ENCODE measurements at regions not wholly inside any gene's neighbourhood (a gene's known extent, or its start where the extent isn't known, plus 50 kb on each side); places are given as distances from the start of the nearest gene placed in this dataset.
"Not testable (repeated sequence)": the region's sequence is repeated elsewhere in the genome, so short reads cannot be mapped to it uniquely, and the experiment has no call there.

DNA sequence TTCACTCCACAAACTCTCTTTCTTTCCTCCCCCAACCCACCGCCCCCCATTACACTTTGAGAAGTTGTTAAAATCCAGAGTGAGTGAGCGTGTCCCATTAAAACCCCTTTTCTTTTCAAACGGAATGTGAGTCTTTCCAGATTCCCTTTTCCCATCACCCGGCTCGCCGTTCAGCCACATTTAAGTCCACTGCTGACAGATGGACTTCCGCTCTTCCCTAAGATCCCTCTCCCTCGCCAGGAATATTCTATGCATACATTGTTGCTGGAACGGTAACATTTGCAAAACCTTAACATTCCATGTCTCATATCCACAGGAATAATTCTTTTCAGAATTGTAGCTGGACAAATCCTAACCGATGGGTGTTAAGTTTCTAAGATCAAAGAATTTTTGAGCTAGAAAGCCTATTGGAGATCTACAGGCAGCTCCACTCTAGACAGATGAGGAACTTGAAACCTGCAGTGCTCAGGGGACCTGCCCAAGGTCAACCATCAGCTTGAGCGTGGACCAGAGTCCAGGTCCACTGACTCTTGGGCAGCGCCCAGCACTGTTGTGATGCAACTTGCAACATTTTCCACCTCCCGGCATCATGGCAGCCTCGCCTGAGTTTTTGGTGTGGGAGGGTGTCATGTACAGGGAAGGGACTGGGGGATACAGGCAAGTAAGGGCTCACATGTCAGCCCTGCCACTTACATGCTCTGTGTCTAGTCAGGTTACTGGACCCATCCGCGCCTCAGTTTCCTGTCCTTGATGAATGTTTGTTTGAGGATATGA, 500.1 kb downstream of the CCDC171 start:
- no peaks in the 10 kb centered on the region for H3K36me3 ChIP-seq (ENCODE audit: control insufficient read depth in 3 of 3, insufficient read depth in 3 of 3, low read length in 3 of 3)

DNA sequence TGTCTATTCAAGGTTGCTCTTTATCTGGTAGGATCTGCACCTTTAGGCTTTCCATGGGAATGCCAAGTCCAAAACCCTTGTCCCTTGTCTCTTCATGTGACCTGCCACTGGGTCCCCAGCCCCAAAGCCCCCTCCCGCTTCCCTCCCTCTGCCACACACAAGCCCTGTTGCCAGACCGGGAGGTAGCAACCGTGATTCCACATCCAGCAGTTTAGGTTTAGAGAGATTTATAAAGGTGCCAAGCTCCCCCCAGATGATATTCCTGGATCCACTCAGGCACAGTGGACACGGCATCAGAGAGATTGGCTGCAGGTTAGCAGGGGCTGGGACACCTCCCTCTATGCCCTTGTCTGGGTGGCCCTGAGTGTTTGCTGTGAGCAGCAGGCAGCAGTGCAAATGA, 504.7 kb downstream of the CCDC171 start:
- H3K4me3 ChIP-seq (ENCODE audit: low read length in 3 of 3): no peak overlapping the region
- H3K27me3 ChIP-seq (ENCODE audit: control insufficient read depth in 3 of 3, insufficient read depth in 3 of 3, low read length in 3 of 3): no peaks in the 10 kb centered on the region
- H3K9ac ChIP-seq (ENCODE audit: low read depth in 1 of 3, low read length in 3 of 3): no peak overlapping the region
- no peaks in the 10 kb centered on the region for H3K9me3 ChIP-seq (ENCODE audit: control insufficient read depth in 3 of 3, low read length in 3 of 3)
- no peaks in the 10 kb centered on the region for H3K4me1 ChIP-seq (ENCODE audit: control insufficient read depth in 3 of 3, insufficient read depth in 3 of 3, low read length in 3 of 3)
- H3K27ac ChIP-seq (ENCODE audit: low read depth, low read length): no peak overlapping the region
- H3K36me3 ChIP-seq (ENCODE audit: control insufficient read depth in 3 of 3, insufficient read depth in 3 of 3, low read length in 3 of 3): no peaks in the 10 kb centered on the region

More for the DNA sequence above, 500.1 kb downstream of the CCDC171 start:
- no peaks in the 10 kb centered on the region for H3K27me3 ChIP-seq (ENCODE audit: control insufficient read depth in 3 of 3, insufficient read depth in 3 of 3, low read length in 3 of 3)
- no peaks in the 10 kb centered on the region for H3K9me3 ChIP-seq (ENCODE audit: control insufficient read depth in 3 of 3, low read length in 3 of 3)
- H3K9ac ChIP-seq (ENCODE audit: low read depth in 1 of 3, low read length in 3 of 3): no peak overlapping the region
- no peaks in the 10 kb centered on the region for H3K4me1 ChIP-seq (ENCODE audit: control insufficient read depth in 3 of 3, insufficient read depth in 3 of 3, low read length in 3 of 3)
- H3K4me3 ChIP-seq (ENCODE audit: low read length in 3 of 3): no peak overlapping the region
- H3K27ac ChIP-seq (ENCODE audit: low read depth, low read length): no peak overlapping the region

DNA sequence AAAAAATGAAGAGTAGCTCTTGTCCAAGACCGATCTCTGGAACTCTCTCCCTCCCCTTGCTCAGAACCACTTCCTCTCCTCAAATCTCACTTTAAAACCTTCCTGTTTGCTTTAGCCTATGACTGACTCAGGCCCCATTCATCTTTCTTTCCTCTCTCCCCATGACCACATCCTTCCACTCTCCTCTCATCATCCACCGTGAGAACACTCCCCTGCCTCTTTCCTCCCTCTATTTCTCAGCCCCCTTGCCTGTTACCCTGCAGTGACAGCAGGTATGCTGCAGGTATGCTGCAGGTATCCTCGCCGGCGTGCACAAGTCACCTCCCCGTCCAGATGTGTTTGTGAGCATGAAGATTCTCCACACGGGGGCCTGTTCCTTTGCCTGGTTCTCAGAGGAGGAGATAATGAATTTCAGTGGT, 505.3 kb downstream of the CCDC171 start:
- Histone ChIP-seq H3K27ac (ENCODE audit: low read depth, low read length) (no peak overlapping the region), H3K4me1 (ENCODE audit: control insufficient read depth in 3 of 3, insufficient read depth in 3 of 3, low read length in 3 of 3) (no peaks in the 10 kb centered on the region), H3K9ac (ENCODE audit: low read depth in 1 of 3, low read length in 3 of 3) (no peak overlapping the region), H3K4me3 (ENCODE audit: low read length in 3 of 3) (no peak overlapping the region), H3K9me3 (ENCODE audit: control insufficient read depth in 3 of 3, low read length in 3 of 3) (no peaks in the 10 kb centered on the region), H3K36me3 (ENCODE audit: control insufficient read depth in 3 of 3, insufficient read depth in 3 of 3, low read length in 3 of 3) (no peaks in the 10 kb centered on the region), H3K27me3 (ENCODE audit: control insufficient read depth in 3 of 3, insufficient read depth in 3 of 3, low read length in 3 of 3) (no peaks in the 10 kb centered on the region)

GRCh38 chr9:16060436-16061129, 507.7 kb downstream of the CCDC171 start:
- H3K9ac ChIP-seq (ENCODE audit: low read depth in 1 of 3, low read length in 3 of 3): no peak overlapping the region
- no peaks in the 10 kb centered on the region for H3K36me3 ChIP-seq (ENCODE audit: control insufficient read depth in 3 of 3, insufficient read depth in 3 of 3, low read length in 3 of 3)

GRCh38 chr9:16062542-16063240, 509.8 kb downstream of the CCDC171 start:
- Histone ChIP-seq H3K4me3 (ENCODE audit: low read length in 3 of 3) (no peak overlapping the region), H3K4me1 (ENCODE audit: control insufficient read depth in 3 of 3, insufficient read depth in 3 of 3, low read length in 3 of 3) (no peaks in the 10 kb centered on the region), H3K27ac (ENCODE audit: low read depth, low read length) (no peak overlapping the region), H3K9me3 (ENCODE audit: control insufficient read depth in 3 of 3, low read length in 3 of 3) (no peaks in the 10 kb centered on the region), H3K9ac (ENCODE audit: low read depth in 1 of 3, low read length in 3 of 3) (no peak overlapping the region), H3K27me3 (ENCODE audit: control insufficient read depth in 3 of 3, insufficient read depth in 3 of 3, low read length in 3 of 3) (no peaks in the 10 kb centered on the region), H3K36me3 (ENCODE audit: control insufficient read depth in 3 of 3, insufficient read depth in 3 of 3, low read length in 3 of 3) (no peaks in the 10 kb centered on the region)

More at GRCh38 chr9:16060436-16061129, 507.7 kb downstream of the CCDC171 start:
- Histone ChIP-seq H3K4me1 (ENCODE audit: control insufficient read depth in 3 of 3, insufficient read depth in 3 of 3, low read length in 3 of 3) (no peaks in the 10 kb centered on the region), H3K9me3 (ENCODE audit: control insufficient read depth in 3 of 3, low read length in 3 of 3) (no peaks in the 10 kb centered on the region), H3K4me3 (ENCODE audit: low read length in 3 of 3) (no peak overlapping the region), H3K27ac (ENCODE audit: low read depth, low read length) (no peak overlapping the region), H3K27me3 (ENCODE audit: control insufficient read depth in 3 of 3, insufficient read depth in 3 of 3, low read length in 3 of 3) (no peaks in the 10 kb centered on the region)

- H3K9ac ChIP-seq (ENCODE audit: low read depth in 1 of 3, low read length in 3 of 3): no peak overlapping the region
- H3K27me3 ChIP-seq (ENCODE audit: control insufficient read depth in 3 of 3, insufficient read depth in 3 of 3, low read length in 3 of 3): no peaks in the 10 kb centered on the region
Observed at GRCh38 chr9:16063241-16063591, 510.4 kb downstream of the CCDC171 start.

GRCh38 chr9:16064771-16065170, 511.9 kb downstream of the CCDC171 start:
- H3K4me1 ChIP-seq (ENCODE audit: control insufficient read depth in 3 of 3, insufficient read depth in 3 of 3, low read length in 3 of 3): no peaks in the 10 kb centered on the region
- no peak overlapping the region for H3K9ac ChIP-seq (ENCODE audit: low read depth in 1 of 3, low read length in 3 of 3)
- H3K9me3 ChIP-seq (ENCODE audit: control insufficient read depth in 3 of 3, low read length in 3 of 3): no peaks in the 10 kb centered on the region
- H3K4me3 ChIP-seq (ENCODE audit: low read length in 3 of 3): no peak overlapping the region
- H3K27me3 ChIP-seq (ENCODE audit: control insufficient read depth in 3 of 3, insufficient read depth in 3 of 3, low read length in 3 of 3): no peaks in the 10 kb centered on the region
- no peaks in the 10 kb centered on the region for H3K36me3 ChIP-seq (ENCODE audit: control insufficient read depth in 3 of 3, insufficient read depth in 3 of 3, low read length in 3 of 3)
- H3K27ac ChIP-seq (ENCODE audit: low read depth, low read length): no peak overlapping the region

More at GRCh38 chr9:16063241-16063591, 510.4 kb downstream of the CCDC171 start:
- Histone ChIP-seq H3K9me3 (ENCODE audit: control insufficient read depth in 3 of 3, low read length in 3 of 3) (no peaks in the 10 kb centered on the region), H3K4me3 (ENCODE audit: low read length in 3 of 3) (no peak overlapping the region), H3K4me1 (ENCODE audit: control insufficient read depth in 3 of 3, insufficient read depth in 3 of 3, low read length in 3 of 3) (no peaks in the 10 kb centered on the region), H3K36me3 (ENCODE audit: control insufficient read depth in 3 of 3, insufficient read depth in 3 of 3, low read length in 3 of 3) (no peaks in the 10 kb centered on the region), H3K27ac (ENCODE audit: low read depth, low read length) (no peak overlapping the region)

GRCh38 chr9:16066201-16066600, 513.4 kb downstream of the CCDC171 start:
- H3K9me3 ChIP-seq (ENCODE audit: control insufficient read depth in 3 of 3, low read length in 3 of 3); H3K4me3 ChIP-seq (ENCODE audit: low read length in 3 of 3); H3K4me1 ChIP-seq (ENCODE audit: control insufficient read depth in 3 of 3, insufficient read depth in 3 of 3, low read length in 3 of 3); H3K27me3 ChIP-seq (ENCODE audit: control insufficient read depth in 3 of 3, insufficient read depth in 3 of 3, low read length in 3 of 3); H3K27ac ChIP-seq (ENCODE audit: low read depth, low read length); H3K9ac ChIP-seq (ENCODE audit: low read depth in 1 of 3, low read length in 3 of 3); H3K36me3 ChIP-seq (ENCODE audit: control insufficient read depth in 3 of 3, insufficient read depth in 3 of 3, low read length in 3 of 3): not testable (repeated sequence)

DNA sequence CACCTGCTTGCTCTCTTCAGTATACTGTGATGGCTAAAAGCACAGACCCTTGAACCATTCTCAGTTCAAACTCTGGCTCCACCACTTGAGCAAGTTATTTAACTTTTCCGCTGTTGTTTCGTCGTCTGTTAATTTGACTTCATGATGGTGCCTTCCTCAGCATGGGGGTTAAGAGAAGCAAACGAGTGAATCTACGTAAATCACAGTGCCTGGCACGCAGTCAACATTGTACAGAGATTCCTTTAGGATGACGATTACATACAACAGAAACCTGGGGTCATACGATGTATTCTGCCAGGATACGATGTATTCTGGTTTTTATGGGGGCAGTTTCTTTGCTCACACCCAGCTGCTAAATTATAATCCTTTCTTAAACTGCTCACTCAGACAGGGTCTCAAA, 515.6 kb downstream of the CCDC171 start:
- Histone ChIP-seq H3K4me1 (ENCODE audit: control insufficient read depth in 3 of 3, insufficient read depth in 3 of 3, low read length in 3 of 3) (peaks cover 0 to 3% (median 0%) of the 10 kb centered on the region in 3 donors), H3K27me3 (ENCODE audit: control insufficient read depth in 3 of 3, insufficient read depth in 3 of 3, low read length in 3 of 3) (no peaks in the 10 kb centered on the region), H3K9ac (ENCODE audit: low read depth in 1 of 3, low read length in 3 of 3) (no peak overlapping the region), H3K4me3 (ENCODE audit: low read length in 3 of 3) (no peak overlapping the region), H3K27ac (ENCODE audit: low read depth, low read length) (no peak overlapping the region), H3K9me3 (ENCODE audit: control insufficient read depth in 3 of 3, low read length in 3 of 3) (peaks cover 0 to 2% (median 0%) of the 10 kb centered on the region in 3 donors), H3K36me3 (ENCODE audit: control insufficient read depth in 3 of 3, insufficient read depth in 3 of 3, low read length in 3 of 3) (no peaks in the 10 kb centered on the region)

- Histone ChIP-seq H3K9me3 (ENCODE audit: control insufficient read depth in 3 of 3, low read length in 3 of 3) (peaks cover 0 to 2% (median 0%) of the 10 kb centered on the region in 3 donors), H3K27me3 (ENCODE audit: control insufficient read depth in 3 of 3, insufficient read depth in 3 of 3, low read length in 3 of 3) (no peaks in the 10 kb centered on the region), H3K27ac (ENCODE audit: low read depth, low read length) (no peak overlapping the region), H3K36me3 (ENCODE audit: control insufficient read depth in 3 of 3, insufficient read depth in 3 of 3, low read length in 3 of 3) (no peaks in the 10 kb centered on the region), H3K9ac (ENCODE audit: low read depth in 1 of 3, low read length in 3 of 3) (no peak overlapping the region), H3K4me1 (ENCODE audit: control insufficient read depth in 3 of 3, insufficient read depth in 3 of 3, low read length in 3 of 3) (peaks cover 0 to 3% (median 0%) of the 10 kb centered on the region in 3 donors), H3K4me3 (ENCODE audit: low read length in 3 of 3) (no peak overlapping the region)
Observed at GRCh38 chr9:16069249-16069648, 516.4 kb downstream of the CCDC171 start.

Measured in skeletal muscle tissue (tissue), 3 donors.